PC-3 (cell line): ENCODE measurements at regions not wholly inside any gene's neighbourhood (a gene's known extent, or its start where the extent isn't known, plus 50 kb on each side); places are given as distances from the start of the nearest gene placed in this dataset.

Experiments used
- CTCF ChIP-seq: fragments of 300-600 bp; sonication (generic); conservative IDR thresholded peaks from 2 replicates; pipeline ENCODE4 v1.5.1; 2017; ENCODE audit warnings: antibody characterized with exemption, low read depth, mild to moderate bottlenecking, low read length
- EZH2 ChIP-seq: fragments of 300-600 bp; sonication (generic); IDR thresholded peaks from one replicate; pipeline ENCODE4 v1.6.1; 2017; ENCODE audit warnings: antibody characterized with exemption, mild to moderate bottlenecking, low read length; ENCODE audit not compliant: unreplicated experiment

- no peak for TF ChIP-seq CTCF
- TF ChIP-seq EZH2: no peak
Measured at GRCh38 chr13:53683146-53683545, 654.5 kb downstream of the OLFM4 start.
